GM18519 (cell line): ENCODE measurements at regions not wholly inside any gene's neighbourhood (a gene's known extent, or its start where the extent isn't known, plus 50 kb on each side); places are given as distances from the start of the nearest gene placed in this dataset.

ENCODE experiments used
- ATAC-seq: cut with Tn5 transposase; IDR thresholded peaks from one replicate; pipeline ENCODE4 v1.9.1; 2021; ENCODE audit warnings: mild to moderate bottlenecking, moderate library complexity; ENCODE audit not compliant: unreplicated experiment, low FRiP score

DNA sequence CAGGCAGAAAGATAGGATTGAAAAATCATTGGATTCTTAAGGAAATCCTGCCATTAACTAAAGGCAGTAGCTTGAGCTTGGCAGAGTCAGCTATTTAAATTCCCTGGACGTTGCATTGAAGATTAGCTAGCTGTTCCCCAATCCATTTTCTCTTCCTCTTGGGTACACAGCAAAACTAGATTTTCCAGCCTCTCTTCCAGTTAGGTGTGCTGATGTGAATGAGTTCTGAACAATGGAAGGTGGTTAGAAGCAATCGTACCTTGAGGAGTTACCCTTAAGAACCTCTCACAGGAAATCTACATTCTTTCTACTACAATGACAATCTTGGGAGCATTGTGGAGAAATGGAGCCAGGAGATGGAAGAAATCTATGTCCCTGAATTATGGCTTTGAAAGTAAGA is 383.2 kb upstream of the TBL1XR1 start:
- no peak for ATAC-seq

DNA sequence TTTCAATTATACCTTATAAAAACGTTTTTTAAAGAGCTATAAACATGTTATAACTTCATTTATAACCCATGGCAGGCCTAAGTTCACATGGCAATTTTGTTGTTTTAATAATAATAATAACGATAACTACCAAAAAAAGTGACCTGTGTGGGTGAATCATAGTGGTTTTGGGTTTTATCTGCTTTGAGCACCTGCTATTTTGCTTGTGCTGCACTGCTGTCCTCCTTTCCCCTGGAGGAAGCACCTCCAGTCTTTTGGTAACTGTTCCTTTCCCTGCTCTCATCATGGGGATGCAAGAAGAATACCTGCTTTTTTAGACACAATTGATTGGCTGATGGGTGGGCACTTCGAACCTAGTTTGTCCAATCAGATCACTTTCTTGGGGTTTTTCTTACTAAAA is 388.0 kb upstream of the TBL1XR1 start:
- no peak for ATAC-seq

DNA sequence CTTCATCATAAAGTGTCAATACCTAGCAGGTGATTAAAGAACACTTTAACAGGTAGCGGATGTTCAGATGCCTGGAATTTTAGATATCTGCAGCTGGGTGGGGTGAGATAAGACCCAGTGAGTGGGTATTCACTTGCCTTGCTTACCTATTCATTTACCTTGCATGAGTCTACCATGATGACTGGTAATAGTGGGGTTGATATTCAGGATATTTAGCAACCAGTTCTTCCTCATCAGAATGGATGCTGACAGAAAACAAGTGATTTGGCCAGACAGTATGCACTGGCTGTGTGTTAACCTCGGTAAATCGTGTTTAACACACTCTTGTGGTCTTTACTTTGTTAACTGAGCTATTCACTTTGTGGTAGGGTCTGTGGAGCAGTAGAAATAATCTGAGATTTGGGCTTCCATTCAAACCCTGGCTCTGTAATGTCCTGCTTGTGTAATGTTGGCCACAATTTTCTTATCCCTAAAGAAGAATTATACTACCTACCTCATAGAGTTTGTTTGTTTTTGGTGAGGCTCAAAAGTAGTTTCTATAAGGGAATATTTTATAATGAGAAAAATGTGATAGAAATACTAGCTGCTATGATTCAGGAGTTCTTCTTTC is 391.9 kb upstream of the TBL1XR1 start:
- ATAC-seq: no peak

DNA sequence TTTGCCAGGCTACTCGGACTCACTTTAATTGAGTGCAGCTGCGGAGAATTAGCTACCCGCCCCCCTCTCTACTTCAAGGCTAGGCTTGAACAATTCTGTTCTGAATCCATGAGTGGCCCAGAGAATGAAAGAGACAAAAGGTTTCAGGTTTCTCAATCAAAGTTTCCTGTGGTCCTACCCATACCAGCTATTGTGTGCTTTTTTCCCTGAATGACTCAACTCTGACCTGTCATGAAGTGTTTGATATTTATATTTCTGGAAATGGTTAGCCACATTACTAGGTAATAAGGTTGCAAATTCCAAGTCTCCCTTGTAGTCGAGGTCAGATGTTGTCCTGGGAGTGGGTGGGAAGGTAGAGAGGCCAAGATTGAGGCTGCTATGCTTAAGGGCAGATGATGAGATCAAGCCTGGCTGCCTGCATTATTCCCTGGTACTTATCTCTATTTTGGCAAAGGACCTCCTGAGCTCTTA is 392.7 kb upstream of the TBL1XR1 start:
- peak; percentile 83 for ATAC-seq

DNA sequence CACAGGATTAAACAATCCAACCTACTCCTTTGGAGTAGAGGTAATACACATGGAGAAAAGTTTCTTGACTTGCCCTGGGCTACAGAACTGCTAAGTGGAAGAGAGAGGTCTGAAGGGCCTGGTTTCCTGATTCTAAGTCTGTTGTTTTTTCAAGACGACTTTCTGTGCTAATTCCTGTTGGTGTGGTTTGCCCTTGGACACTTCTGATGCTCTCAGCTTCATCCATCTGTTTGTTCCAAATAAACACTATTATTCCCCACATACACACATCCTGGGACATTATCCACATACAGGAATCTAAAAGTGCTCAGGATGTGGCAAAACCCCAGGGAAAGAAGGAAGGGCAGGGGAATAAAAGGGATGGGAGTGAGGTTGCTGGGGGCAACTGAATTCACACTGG is 393.5 kb upstream of the TBL1XR1 start:
- ATAC-seq: no peak

DNA sequence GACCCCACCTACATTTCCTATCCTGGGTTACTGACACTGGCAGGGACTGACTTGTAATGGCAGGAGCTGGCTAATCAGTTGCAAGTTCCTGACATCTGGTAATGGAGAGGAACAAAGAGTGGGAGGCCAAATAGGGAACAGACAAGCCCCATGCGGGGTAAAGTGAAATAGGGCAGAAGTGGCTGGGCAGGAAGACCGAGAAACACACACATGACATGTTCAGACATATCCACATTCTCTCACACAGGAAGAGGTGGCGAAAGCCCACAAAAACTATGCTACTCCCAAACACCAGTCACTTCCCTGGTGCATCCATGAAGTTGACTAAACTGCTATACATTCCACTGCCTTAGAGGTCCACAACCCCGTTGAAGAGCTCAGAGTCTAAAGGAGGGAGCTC is 394.1 kb upstream of the TBL1XR1 start:
- peak; percentile 42 for ATAC-seq

DNA sequence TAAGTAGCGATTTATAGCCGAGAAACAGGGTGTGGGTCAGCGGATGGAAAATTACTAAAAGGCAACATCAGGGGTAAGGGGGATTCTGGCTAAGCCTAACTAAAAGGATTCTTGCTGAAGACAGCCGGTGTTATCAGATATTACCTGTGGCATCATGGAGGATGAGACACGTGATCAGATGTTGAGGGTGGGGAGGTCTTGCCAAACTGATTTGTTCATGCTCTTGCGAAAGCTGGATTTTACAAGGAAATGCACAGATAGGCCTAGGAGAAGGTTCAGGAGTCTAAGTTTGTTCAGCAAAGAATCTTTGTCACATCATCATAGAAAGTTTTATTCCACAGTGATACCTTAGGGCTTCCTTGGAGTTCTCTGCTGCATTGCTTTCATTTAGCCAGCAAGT is 396.8 kb upstream of the TBL1XR1 start:
- no peak for ATAC-seq

DNA sequence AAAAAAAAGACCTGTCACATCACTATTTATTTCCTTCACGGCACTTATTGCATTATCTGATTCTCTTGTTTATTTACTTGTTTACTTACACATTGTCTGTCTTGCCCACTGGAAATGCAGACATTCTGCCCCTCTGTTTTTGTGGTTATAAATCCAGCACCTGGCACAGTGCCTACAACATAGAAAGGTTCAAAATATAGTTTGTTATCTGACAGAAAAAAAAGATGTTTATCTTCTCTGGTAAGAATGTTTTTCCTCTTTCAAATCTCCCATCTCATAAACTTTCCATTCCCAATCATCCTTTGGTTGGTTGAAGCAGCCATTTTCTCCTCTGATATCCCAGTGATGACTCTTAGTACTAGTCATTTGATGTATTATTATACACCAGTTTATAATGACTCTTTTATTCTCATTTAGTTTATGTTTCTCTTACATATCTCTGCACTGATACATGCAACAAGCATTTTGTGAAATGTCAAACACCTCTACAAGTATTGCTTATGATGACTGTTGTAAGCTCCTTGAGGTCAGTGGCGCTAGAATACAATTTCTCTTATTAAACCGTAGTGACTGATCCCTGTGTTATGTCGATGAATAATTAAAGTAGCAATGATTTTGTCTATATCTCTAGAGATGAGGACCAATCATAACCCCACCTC is 398.4 kb upstream of the TBL1XR1 start:
- ATAC-seq: no peak

DNA sequence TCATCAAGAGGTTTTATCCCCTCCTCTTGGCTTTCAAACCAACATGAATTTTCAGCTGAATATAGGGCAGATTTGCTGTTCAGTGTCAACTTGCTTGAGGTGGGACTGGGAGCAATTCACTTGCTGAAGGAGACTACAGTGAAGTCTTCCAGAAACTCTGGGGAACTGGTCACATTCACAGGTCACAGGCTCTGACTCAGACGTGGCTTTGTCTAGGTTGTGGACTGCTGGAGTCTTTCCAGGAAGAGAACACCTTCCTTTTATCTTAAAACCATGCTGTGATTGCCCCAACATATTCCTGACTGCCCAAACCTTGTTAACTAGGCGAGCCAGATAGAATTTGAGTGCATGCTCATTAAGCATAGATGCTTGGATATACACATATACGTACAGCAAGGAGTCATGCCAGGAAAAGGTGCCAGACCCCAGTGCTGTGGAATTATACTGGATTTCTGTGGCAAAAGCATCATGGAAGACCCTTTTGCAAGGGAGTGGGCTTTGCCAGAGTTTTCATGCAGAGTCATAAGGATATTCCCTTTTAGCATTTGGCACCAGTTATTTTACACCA is 399.1 kb upstream of the TBL1XR1 start:
- ATAC-seq: no peak

DNA sequence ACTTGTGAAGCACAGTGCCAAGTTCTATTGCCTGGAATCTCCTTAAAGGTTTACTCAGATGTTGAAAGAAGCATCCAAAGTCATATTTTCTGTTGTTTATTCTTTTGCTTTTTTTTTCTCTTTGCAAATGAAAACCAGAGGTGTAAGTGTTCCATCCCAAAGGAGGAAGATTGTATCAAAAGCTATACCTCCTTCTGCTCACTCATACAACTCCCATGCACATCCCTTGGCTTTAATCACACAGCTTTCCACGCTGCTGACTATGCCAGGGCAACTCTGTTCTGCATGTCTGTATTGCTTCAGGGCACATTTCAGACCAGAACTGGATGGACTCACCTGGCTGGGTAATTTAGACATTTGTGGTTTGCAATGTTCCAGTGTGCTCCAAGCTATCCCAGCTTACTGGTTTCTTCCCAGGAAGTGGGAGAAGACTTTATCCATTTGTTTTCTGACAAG is 399.6 kb upstream of the TBL1XR1 start:
- no peak for ATAC-seq

DNA sequence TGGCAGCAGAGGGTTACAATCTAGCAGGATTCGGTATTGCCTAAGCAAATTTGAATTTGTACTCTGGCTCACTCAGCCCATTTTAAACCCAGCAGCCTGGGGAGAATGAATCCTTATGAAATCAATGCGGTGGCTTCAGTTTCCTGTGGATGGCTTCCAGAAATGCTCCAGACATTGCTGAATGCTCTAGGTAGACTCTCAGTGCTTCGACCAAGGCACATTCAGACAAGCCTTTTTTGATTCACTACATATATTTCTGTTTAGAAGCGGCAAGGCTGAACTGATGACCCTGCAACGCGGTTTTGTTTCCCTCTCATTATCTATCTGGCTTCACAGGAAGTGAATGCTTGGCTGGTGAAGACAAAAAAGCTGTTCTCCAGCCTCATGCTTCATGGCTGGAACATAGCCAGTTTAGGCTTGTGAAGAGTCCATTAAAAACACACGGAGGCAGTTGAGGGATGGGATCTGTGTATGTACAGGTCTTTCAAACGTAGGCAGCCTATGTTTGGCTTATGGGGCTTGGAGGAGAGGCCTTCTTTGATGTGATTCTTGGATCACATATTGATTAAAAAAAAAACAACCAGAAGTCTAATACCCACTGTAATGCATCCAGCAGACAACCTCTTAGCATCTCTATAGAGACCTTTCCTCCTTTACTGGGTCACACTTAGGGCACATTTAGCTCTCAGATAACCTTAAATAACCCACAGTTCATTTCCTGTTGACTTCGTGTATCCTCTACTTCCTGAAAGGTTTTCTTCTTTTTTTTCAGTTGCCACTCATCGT is 400.2 kb upstream of the TBL1XR1 start:
- ATAC-seq: peak; percentile 82

DNA sequence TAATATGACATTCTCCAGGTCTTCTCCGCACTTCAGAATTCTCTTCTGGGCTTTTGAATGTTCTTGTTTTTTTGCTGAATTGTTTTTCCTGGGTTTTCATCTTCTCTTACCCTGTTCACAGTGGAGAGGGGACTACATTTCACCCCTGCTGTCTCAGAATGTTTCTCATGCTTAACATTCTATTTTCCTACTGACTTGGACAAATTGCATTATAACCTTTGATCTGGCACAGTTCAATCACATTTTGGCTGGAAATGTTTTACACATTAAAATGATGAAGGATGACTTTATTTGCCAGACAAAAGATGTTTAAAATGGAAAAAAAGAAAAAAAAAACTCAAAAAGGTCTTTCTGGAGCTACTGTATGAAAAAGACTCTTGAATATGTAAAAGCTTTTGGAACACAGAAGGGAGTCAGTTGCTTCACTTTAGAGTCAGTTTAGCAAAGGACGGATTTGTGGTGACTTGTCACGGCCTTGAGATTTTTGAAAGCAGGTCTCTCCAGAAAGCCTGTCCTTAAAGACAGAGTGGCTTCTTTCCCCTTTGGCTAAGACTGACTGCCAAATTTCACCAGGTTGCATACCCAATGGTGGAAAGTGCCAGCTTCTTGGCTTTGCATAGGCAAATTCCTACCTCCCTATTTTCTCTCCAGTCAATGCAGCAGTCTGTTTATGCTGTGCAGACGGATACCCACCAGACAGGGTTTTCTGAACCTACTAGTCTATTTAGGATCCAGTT is 401.0 kb upstream of the TBL1XR1 start:
- no peak for ATAC-seq

DNA sequence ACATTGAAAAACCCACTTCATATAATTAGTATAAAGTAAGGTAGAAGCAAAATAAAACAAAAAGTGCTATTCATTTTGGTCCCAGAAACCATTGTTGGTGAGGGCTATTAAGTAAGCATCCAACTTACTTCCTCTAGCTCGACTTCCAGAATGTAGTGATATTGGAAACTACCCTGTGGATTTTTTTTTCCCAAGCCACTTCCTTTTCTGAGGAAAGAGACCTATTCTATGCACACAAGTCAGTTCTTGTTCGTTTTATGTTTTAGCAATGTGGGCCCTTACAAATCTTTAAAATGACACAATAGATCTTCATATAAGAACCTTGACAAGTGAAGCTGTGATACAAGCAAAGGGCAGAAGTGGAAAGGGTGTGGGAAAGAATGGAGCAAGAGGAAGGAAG is 402.0 kb upstream of the TBL1XR1 start:
- no peak for ATAC-seq

DNA sequence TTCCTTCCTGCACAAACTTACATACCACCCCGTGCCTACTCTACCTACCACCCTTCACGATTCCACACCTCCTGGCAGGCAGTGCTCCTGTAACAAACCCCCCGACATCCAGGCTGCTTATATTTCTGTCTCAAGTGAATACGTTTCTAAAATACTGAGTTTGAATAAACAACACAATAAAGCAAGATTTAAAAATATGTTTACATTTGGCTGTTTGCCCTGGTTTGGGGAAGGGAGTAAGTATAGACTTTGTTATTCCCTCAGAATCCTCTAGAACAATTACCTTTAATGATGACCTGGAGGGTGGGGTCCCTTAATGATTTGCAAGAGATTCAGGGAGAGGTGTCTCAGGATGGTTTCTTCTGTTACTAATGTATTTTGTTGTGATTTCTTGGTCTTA is 402.6 kb upstream of the TBL1XR1 start:
- no peak for ATAC-seq

DNA sequence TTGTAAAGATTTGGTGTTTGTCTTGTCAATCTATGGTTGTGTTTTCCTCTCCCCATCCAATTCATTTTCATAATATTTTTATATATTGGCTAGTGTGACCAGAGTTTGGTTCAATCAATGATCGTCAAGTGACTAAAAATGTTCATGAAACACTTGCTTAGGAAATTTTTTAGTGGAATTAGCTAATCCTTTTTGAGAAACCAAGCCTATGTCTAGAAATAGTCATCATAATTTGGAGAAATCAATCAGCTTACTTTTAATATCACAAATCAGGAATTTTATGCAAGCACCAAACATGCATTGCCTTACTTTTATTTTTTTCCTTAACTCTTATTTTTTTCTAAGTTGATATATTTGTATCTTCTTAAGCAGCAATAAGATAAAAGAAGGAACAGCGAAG is 403.1 kb upstream of the TBL1XR1 start:
- ATAC-seq: no peak

DNA sequence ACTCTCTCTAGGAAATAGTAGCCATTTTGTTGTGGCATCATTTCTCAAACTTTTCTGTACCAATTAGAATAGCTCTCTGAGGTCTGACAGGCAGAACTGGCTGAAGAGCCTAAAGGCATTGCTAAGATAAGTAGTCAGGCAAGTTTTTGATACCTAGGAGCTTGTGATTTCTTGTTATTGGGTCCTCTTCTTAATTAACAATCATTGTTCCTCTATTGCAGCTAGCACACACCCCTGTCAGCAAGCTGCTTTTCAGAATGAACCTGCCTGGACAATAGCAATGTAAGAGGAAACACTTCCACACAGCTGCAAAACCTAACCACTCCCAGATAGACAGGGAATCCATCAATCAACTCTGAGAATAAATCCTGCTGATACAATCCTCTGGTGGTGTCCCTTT is 403.9 kb upstream of the TBL1XR1 start:
- no peak for ATAC-seq

DNA sequence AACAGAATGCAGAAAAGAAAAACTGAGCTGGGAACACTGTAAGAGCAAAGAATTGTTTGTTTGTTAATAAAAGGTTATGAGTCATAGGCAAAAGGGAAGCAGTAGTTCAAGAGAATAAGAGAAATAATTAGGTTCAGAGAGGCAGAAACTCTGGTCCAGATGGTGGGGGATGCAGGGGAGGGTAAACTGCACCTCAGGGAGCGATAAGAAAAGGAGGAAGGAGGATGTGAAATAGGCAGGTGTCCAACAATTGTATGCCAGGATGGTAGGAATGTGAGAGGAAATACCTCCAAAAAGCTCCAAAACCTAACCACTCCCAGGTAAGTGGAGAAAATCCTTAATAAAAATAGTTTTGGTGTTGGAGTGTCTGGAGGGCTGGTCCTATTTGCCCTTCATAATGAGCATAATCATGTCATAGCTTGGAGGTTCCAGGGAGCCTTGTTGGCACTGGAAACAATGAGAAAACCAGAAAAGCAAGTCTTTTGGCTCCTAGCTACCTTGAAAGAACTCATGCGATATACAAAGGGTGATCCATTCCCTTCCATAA is 405.4 kb upstream of the TBL1XR1 start:
- ATAC-seq: no peak

DNA sequence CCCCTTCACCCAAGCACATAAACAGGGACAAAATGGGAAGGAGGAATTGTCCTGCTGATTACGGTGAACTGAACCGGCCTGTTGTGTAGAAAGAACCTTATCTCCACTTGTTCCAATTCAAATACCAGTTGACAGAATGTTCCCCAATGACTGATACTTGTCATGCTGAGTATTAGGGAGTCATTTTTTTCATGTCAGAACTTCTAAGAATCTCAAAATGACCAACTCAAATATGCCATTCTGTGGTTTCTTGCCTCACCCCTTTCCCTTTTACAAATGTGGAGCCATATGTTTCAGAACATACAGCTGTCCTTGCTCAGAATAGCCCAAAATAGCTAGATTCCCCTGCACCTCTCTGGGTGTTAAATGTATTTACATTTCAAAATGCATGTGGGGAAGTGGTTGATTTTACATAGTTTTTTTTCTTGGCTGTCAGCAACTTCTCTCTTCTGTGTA is 405.9 kb upstream of the TBL1XR1 start:
- peak; percentile 55 for ATAC-seq

DNA sequence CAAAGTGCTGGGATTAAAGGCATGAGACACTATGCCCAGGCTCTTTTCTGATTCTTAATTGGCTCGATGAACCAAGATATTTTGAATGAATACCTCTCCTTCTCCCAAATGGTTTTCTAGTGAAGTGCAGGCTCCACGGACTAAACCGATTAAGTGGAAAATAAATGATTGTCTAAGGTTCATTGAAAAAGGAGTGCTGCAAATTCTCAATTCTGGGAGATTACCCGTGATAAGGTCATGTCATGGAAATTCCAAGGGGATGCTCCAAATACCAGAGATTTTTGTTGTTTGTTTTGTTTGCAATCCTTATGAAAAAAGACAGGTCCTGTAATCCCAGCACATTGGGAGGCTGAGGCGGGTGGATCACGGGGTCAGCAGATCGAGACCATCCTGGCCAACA is 406.9 kb upstream of the TBL1XR1 start:
- ATAC-seq: no peak

DNA sequence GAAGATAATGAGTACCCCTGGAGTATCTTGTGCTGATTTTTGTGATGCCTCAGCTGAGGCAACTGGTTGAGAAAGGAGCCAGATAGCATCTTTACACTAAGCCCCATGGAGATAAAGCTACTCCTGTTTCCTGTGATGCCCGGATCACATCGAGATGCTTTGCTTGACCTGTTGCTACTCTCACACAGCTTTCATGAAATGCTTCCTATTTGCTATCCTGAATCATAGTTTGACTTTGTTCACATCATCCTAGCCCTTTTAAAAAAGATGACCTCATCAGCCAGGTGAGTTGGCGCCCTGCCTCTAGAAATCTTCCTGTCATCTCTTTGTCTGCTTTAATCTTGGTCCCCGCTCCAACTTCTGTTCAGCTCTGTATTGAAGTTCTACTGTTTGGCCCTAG is 409.6 kb upstream of the TBL1XR1 start:
- no peak for ATAC-seq
